ENCODE measurements at regions not wholly inside any gene's neighbourhood (a gene's known extent, or its start where the extent isn't known, plus 50 kb on each side); places are given as distances from the start of the nearest gene placed in this dataset.

DNA sequence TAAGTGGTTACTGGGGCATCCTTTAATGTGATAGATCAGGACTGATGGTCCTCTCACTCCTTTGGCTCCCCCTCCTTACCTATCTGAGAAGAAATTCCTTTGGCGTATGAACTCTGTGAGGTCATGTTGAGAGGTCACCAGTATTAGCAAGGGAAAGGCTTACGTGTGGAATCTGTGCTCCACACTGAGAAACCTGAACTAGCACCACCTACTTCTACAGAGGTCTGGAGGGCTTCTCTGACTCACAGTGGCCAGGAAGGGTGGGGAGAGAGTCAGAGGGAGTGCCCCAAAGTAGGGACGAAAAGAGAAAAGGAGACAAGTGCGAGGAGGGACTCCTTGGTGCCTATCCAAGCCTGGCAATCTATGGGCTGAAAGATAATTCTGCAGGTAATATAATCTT lies 348.6 kb downstream of the TNS1 start:
- DNase-seq (ENCODE audit: low spot score) = peak; percentile 18

DNA sequence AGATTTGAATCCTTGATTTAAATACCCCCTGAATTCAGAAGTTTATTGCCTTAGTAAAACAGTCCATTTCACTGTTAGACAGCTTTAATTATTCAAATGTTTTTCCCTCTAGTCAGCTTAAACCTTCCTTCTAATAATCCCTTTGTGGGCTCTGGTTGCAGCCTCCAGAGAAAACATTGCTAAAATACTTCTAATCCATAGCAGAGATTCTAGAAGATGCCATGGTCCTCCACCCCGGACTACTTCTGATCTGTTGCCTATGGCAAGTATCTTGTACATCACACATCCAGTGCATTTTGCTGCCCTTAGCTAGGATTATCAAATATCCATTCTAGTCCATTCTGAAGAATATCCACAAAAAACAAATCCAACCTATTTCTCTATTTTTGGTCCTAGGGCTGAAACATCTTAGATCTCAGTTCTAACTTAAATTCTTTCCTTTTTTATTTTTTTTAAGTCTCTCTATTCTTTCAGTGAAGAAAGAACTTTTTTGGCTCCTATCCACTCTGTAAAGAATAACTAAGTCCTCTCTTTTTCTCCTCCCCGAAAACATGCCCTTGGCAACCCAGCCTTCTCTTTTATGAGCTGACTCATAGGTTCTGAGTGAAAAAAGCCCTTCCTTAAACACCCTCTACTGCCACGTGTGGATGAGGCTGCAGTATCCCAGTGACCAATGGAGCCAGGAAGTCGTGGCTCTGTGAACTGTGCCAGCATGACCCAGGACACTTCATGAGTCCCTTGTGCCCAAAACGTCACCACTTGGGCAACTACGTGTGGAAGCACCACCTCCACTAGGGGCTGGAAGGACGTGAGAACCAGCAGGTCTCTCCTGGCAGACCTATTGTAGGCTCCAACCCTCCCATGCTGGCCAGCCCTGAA lies 349.8 kb downstream of the TNS1 start:
- DNase-seq (ENCODE audit: low spot score) = peak; percentile 97

DNA sequence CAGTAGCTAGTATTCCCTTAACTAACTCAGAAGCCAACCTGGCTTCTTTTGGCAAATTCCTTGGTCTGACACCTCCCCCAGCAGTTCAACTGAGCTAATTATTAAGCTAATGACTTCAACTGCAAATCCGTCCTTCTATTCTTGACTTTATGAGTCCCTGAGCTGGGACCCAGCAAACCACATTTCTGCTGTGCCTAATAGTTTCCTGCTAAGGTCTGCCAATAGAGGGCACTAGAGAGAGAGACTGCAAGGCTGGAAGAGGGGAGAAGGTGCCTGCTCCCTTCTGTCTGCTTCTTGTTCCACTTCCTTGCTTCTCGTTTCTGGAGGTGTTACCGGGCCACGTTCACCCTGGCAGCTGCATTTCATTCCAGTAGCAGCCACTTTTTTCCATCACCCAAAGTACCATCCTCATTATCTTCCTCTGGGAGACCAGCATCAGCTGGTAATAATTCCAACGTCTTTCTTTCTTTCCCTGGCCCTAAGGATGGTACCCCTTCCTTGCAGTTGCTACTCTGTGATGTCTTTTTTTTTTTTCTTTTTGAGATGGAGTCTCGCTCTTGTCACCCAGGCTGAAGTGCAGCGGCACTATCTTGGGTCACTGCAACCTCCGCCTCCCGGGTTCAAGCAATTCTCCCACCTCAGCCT lies 352.0 kb downstream of the TNS1 start:
- DNase-seq (ENCODE audit: low spot score) = peak; percentile 97

GRCh38 chr2:217650229-217650628 lies 352.6 kb downstream of the TNS1 start:
- peak; percentile 86 for DNase-seq (ENCODE audit: low spot score)

- no peak for DNase-seq (ENCODE audit: low spot score)
These were observed 354.9 kb downstream of the TNS1 start for GRCh38 chr2:217647925-217648324.

GRCh38 chr2:217647226-217647625 lies 355.6 kb downstream of the TNS1 start:
- no peak for DNase-seq (ENCODE audit: low spot score)

DNA sequence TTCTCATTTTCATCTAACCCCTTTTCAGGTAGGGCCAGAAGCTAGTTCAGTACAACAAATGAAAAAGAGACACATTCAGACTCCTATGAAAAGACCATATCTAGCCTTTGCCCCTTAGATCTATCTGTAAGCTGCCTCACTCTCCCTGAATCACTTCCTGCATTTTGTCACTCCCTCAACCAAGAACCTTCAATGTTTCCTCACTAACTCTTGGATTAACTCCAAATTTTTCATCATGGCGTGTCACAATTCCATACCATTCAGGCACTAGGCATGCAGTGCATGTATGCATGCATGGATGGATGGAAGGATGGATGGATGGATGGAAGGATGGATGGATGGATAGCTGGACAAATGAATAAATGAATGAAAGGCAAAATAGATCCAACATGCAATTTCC lies 356.9 kb downstream of the TNS1 start:
- DNase-seq (ENCODE audit: low spot score) = peak; percentile 49

DNA sequence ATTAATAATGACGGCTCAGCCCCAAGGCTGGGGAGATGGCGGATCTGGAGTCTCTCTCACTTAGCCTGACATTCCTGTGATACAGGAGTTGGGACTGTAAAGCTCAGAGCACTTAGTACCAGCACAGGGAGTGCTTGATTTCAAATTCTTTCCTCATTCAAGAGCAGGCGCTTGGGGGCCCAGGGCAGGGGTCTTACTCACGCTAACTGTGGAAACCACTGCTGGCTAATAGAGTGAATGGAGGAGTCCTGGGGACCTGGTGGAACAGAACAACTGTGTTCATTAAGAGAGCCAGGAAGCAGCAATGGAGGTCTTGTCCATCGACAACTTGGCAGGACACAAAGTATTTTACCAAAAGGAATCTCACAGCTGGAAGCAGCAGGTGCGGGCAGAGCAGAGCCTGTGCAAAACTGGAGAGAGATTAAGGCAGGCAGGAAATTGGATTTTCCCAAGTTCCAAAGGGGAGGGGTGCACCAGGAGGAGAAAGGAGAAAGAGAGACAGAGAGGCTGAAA lies 358.9 kb downstream of the TNS1 start:
- no peak for DNase-seq (ENCODE audit: low spot score)

DNA sequence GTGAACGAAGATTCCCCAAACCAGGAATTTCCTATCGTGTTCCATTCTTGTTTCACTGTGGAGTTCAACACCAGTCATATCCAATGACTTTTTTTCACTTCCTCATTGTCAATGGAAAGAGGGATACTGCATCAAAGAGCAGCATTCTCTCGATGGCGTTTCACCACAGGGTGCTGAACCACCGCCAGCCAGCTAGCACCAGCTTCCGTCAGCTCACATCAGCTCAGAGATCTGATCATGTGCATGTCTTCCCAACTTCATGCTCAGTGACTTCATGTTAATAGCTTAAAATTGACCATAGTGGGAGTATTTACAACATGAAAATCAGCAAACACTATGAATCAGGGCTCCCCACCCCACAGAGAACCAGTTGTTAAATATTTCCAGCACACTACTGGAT lies 359.9 kb downstream of the TNS1 start:
- no peak for DNase-seq (ENCODE audit: low spot score)

DNA sequence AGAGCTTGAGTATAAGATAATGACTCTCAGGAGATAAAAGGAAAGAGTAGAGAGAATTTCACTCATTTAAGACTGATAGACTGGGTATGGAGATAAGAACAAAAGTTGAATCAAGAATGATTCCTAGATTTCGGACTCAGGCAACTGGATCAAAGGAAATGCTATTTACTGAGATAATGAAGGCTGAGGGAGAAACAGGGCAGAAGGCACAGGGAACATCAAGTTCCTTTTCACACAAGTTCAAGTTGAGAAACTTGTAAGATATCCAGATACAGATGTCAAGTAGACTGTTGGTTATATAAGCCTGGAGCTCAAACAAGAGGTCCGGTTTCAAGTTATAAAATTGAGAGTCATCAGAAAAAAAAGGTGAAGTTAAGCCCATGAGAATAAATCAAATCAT lies 360.8 kb downstream of the TNS1 start:
- no peak for DNase-seq (ENCODE audit: low spot score)

- no peak for DNase-seq (ENCODE audit: low spot score)
These were observed 363.3 kb downstream of the TNS1 start for GRCh38 chr2:217639481-217639880.

- no peak for DNase-seq (ENCODE audit: low spot score)
These were observed 364.3 kb downstream of the TNS1 start for GRCh38 chr2:217638533-217638932.

GRCh38 chr2:217638031-217638430 lies 364.8 kb downstream of the TNS1 start:
- no peak for DNase-seq (ENCODE audit: low spot score)

- no peak for DNase-seq (ENCODE audit: low spot score)
These were observed 365.7 kb downstream of the TNS1 start for GRCh38 chr2:217636991-217637561.

GRCh38 chr2:217636578-217636977 lies 366.2 kb downstream of the TNS1 start:
- DNase-seq (ENCODE audit: low spot score) = no peak

DNA sequence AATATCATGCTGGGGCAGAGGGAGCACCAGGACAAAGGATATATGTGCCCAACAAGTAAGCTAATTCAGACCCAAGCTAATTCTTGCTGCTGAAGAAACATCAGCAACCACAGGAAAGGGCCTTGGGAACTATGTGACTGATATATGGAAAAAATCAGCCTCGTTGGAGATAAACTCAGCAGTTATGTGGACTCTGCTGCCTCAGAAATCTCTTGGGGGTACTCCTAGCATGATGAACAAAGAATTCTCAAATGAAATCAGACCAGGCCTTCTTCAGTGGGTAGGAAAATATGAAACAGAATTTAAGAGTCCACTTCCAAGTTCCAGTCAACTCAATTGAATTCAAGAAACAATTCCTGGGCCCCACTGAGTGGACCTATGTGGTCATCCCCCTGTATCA lies 367.9 kb downstream of the TNS1 start:
- DNase-seq (ENCODE audit: low spot score) = no peak

GRCh38 chr2:217632043-217632442 lies 370.8 kb downstream of the TNS1 start:
- DNase-seq (ENCODE audit: low spot score) = no peak

DNA sequence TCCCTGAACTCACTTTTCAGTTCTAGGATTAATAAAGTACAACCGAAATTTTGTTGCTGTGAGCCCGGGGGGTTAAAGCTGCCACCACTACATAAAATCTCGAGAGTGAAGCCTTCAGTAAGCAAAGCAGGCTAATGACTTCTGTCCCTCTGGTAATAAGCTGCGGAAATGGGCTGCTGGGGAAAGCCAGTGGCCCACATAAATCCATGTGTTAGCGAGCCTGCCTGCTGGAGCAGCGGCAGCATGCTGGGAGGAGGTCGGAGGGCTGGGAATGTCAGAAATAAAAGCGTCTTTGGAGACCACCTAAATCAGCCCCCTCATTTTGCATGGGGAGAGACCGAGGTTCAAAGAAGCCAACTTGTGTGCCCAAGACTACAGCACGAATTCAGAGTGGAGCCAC lies 371.7 kb downstream of the TNS1 start:
- DNase-seq (ENCODE audit: low spot score) = no peak

GRCh38 chr2:217629347-217629746 lies 373.4 kb downstream of the TNS1 start:
- DNase-seq (ENCODE audit: low spot score) = no peak

DNA sequence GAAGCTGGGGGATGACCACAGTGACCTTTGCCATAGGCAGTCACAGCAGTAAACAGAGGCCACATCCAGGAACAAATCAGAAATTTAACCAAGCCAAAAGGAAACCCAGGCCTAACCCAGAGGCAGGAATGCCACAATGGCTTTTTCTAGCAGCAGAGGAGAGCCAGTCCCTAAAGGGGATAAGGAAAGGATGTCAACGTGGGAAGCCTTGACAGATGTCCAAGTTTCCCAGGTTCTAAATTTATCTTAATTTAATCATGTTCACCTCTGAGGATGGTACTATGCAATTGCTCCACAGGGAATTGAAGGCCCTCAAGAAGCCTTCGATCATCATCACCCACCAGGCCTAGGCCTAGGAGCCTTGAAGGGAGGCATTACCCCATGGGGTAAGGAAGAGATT lies 374.7 kb downstream of the TNS1 start:
- DNase-seq (ENCODE audit: low spot score) = no peak

- no peak for DNase-seq (ENCODE audit: low spot score)
These were observed 375.9 kb downstream of the TNS1 start for GRCh38 chr2:217626926-217627325.

DNA sequence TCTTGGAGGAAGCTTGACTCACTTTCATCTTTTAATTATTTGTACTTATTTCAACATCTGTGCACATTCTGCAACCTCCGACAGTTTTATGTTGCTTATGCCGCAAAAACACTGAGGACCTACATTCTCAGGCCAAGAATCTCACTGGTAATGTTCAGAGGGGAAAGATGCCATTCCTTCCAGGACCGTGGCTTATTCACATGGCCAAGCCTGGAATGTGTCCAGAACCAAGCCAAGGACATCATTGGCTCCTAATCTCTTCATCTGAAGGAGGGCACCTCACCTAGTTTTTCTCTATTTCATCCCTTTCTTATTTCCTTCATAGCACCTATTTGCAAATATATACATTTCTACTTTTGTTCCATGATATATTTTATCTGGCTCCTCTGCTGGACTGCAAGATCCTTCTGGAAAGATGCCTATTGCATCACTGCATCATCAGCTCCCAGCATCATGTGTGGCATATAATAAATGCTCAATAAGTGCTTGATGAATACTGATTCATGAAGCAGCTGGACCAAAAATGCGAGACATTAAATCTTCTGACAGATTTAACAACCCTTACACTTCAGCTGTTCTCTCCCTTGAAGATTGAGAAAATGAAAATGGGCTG lies 377.1 kb downstream of the TNS1 start:
- DNase-seq (ENCODE audit: low spot score) = no peak
